Stimulated activated CD4-positive, alpha-beta T cell treated with anti-CD3 and anti-CD28 coated beads, Interleukin-1b, Interleukin-23, amount 100 ng/mL, for 4 hours (primary cell): ENCODE measurements at regions not wholly inside any gene's neighbourhood (a gene's known extent, or its start where the extent isn't known, plus 50 kb on each side); places are given as distances from the start of the nearest gene placed in this dataset.

ENCODE experiments used
- DNase-seq, 2 donors: peaks; one replicate each; pipeline ENCODE4 v3.0.0-alpha.2; 2020; ENCODE audit warnings: low read depth in 2 of 2

GRCh38 chr10:130623680-130624267, 487.6 kb downstream of the GLRX3 start:
- no peak for DNase-seq

GRCh38 chr10:130627346-130628045, 491.3 kb downstream of the GLRX3 start:
- DNase-seq = no peak

GRCh38 chr10:130630135-130630534, 493.9 kb downstream of the GLRX3 start:
- DNase-seq = no peak

- no peak for DNase-seq
These were observed 495.2 kb downstream of the GLRX3 start for GRCh38 chr10:130631142-130632096.

- no peak for DNase-seq
These were observed 498.6 kb downstream of the GLRX3 start for GRCh38 chr10:130634816-130635215.

- no peak for DNase-seq
These were observed 499.3 kb downstream of the GLRX3 start for GRCh38 chr10:130635528-130635927.

GRCh38 chr10:130636313-130636930, 500.2 kb downstream of the GLRX3 start:
- no peak for DNase-seq

- no peak for DNase-seq
These were observed 501.0 kb downstream of the GLRX3 start for GRCh38 chr10:130637089-130637676.

GRCh38 chr10:130638991-130639390, 502.8 kb downstream of the GLRX3 start:
- no peak for DNase-seq

GRCh38 chr10:130642926-130643325, 506.7 kb downstream of the GLRX3 start:
- no peak for DNase-seq

GRCh38 chr10:130647341-130647740, 511.1 kb downstream of the GLRX3 start:
- no peak for DNase-seq

GRCh38 chr10:130648807-130649206, 512.6 kb downstream of the GLRX3 start:
- no peak for DNase-seq

- no peak for DNase-seq
These were observed 516.4 kb downstream of the GLRX3 start for GRCh38 chr10:130652544-130652943.

- DNase-seq = no peak
These were observed 516.9 kb downstream of the GLRX3 start for GRCh38 chr10:130652964-130653578.

- no peak for DNase-seq
These were observed 518.5 kb downstream of the GLRX3 start for GRCh38 chr10:130654726-130655125.

- DNase-seq = no peak
These were observed 519.4 kb downstream of the GLRX3 start for GRCh38 chr10:130655313-130656186.

GRCh38 chr10:130656187-130656575, 520.0 kb downstream of the GLRX3 start:
- no peak for DNase-seq

GRCh38 chr10:130656582-130657133, 520.5 kb downstream of the GLRX3 start:
- no peak for DNase-seq

- no peak for DNase-seq
These were observed 522.6 kb downstream of the GLRX3 start for GRCh38 chr10:130658687-130659290.

GRCh38 chr10:130659528-130659927, 523.3 kb downstream of the GLRX3 start:
- no peak for DNase-seq
